DOHH2 (cell line): ENCODE measurements at regions not wholly inside any gene's neighbourhood (a gene's known extent, or its start where the extent isn't known, plus 50 kb on each side); places are given as distances from the start of the nearest gene placed in this dataset.

Source experiments
- H3F3A ChIP-seq: fragments of 200-600 bp; sonication (generic), shearing (Covaris generic); 2 replicates; pipeline ENCODE4 v1.6.0; 2016; ENCODE audit warnings: antibody characterized with exemption, mild to moderate bottlenecking; ENCODE audit not compliant: control insufficient read depth, insufficient read depth
- H3K27ac ChIP-seq: fragments of 200-600 bp; sonication (generic); 2 replicates; pipeline ENCODE4 v1.5.1; 2014; ENCODE audit warnings: low read depth, mild to moderate bottlenecking, low read length, moderate library complexity
- H3K27me3 ChIP-seq: fragments of 200-600 bp; sonication (generic); 2 replicates; pipeline ENCODE4 v1.6.1; 2014; ENCODE audit warnings: mild to moderate bottlenecking, low read length, mixed read lengths; ENCODE audit not compliant: control insufficient read depth
- H3K36me3 ChIP-seq: fragments of 200-600 bp; sonication (generic); 2 replicates; pipeline ENCODE4 v1.6.1; 2014; ENCODE audit warnings: mild to moderate bottlenecking, low read length, moderate library complexity, mixed read lengths; ENCODE audit not compliant: control insufficient read depth
- H3K4me1 ChIP-seq: fragments of 200-600 bp; sonication (generic); 2 replicates; pipeline ENCODE4 v1.6.1; 2014; ENCODE audit warnings: mild to moderate bottlenecking, low read length, mixed read lengths; ENCODE audit not compliant: control insufficient read depth
- H3K4me2 ChIP-seq: fragments of 200-600 bp; sonication (generic); 2 replicates; pipeline ENCODE4 v1.6.0; 2014; ENCODE audit warnings: mild to moderate bottlenecking, low read length, moderate library complexity
- H3K4me3 ChIP-seq: fragments of 200-600 bp; sonication (generic); 2 replicates; pipeline ENCODE4 v1.5.1; 2014; ENCODE audit warnings: mild to moderate bottlenecking, low read length, mixed read lengths
- H3K79me2 ChIP-seq: fragments of 200-600 bp; sonication (generic); 2 replicates; pipeline ENCODE4 v1.6.1; 2014; ENCODE audit warnings: mild to moderate bottlenecking, low read length, mixed read lengths; ENCODE audit not compliant: control insufficient read depth
- H3K9me2 ChIP-seq: fragments of 200-600 bp; sonication (generic); replicated peaks from 2 replicates; pipeline ENCODE4 v1.6.1; 2014; ENCODE audit warnings: mild to moderate bottlenecking, low read length, mixed read lengths; ENCODE audit not compliant: control insufficient read depth
- H3K9me3 ChIP-seq: fragments of 200-600 bp; sonication (generic); 2 replicates; pipeline ENCODE4 v1.6.1; 2014; ENCODE audit warnings: antibody characterized with exemption, low read length, mixed read lengths; ENCODE audit not compliant: control insufficient read depth, insufficient read depth
- H4K20me1 ChIP-seq: fragments of 200-600 bp; sonication (generic); 2 replicates; pipeline ENCODE4 v1.6.0; 2014; ENCODE audit warnings: low read depth, mild to moderate bottlenecking, antibody characterized with exemption, low read length, moderate library complexity; ENCODE audit not compliant: control insufficient read depth, insufficient read depth
- EZH2phosphoT487 ChIP-seq: fragments of 200-600 bp; sonication (generic); IDR thresholded peaks from 2 replicates; pipeline ENCODE4 v1.6.1; 2017; ENCODE audit warnings: borderline replicate concordance, mild to moderate bottlenecking, antibody characterized with exemption, low read length, moderate library complexity, mixed read lengths
- TF ChIP-seq, protein P1 (sequence below): fragments of 200-600 bp; sonication (generic); IDR thresholded peaks from one replicate; pipeline ENCODE4 v1.5.1; 2014; ENCODE audit warnings: antibody characterized with exemption, mild to moderate bottlenecking, low read depth, low read length; ENCODE audit not compliant: poor library complexity, severe bottlenecking

DNA sequence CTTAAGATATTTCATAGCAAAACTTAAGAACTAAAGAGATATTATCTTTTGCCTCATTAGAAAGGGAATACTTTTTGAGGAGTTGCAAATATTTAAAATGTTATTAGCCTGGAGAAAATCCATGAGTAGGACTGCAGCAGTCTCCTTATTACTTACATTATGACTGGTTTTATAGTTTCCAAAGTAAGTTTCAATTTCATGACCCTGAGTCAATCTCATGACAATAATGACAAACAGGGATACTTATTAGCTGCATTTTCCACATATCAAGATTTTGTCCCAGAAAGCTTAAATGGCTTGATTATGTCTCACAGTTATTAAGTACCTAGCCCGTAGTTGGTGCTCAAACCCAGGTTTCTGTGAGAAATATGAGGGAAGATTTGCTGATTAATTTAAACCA lies 150.8 kb upstream of the ZEB2 start:
- Histone ChIP-seq H3K9me2 (no peaks in the 10 kb centered on the region), H3K27me3 (no peaks in the 10 kb centered on the region), H3K27ac (no peak overlapping the region), H3K4me3 (no peak overlapping the region), H3K79me2 (no peaks in the 10 kb centered on the region), H3K4me1 (peaks cover 37% of the 10 kb centered on the region), H3K4me2 (no peak overlapping the region), H3F3A (no peaks in the 10 kb centered on the region), H3K9me3 (peaks cover 8% of the 10 kb centered on the region; the same call in 1 of the 2 replicates), H4K20me1 (no peaks in the 10 kb centered on the region), H3K36me3 (peaks cover 7% of the 10 kb centered on the region; the same call in 1 of the 2 replicates)
- no peak for TF ChIP-seq EZH2phosphoT487
- TF ChIP-seq, protein P1, sequence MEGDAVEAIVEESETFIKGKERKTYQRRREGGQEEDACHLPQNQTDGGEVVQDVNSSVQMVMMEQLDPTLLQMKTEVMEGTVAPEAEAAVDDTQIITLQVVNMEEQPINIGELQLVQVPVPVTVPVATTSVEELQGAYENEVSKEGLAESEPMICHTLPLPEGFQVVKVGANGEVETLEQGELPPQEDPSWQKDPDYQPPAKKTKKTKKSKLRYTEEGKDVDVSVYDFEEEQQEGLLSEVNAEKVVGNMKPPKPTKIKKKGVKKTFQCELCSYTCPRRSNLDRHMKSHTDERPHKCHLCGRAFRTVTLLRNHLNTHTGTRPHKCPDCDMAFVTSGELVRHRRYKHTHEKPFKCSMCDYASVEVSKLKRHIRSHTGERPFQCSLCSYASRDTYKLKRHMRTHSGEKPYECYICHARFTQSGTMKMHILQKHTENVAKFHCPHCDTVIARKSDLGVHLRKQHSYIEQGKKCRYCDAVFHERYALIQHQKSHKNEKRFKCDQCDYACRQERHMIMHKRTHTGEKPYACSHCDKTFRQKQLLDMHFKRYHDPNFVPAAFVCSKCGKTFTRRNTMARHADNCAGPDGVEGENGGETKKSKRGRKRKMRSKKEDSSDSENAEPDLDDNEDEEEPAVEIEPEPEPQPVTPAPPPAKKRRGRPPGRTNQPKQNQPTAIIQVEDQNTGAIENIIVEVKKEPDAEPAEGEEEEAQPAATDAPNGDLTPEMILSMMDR = no peak

DNA sequence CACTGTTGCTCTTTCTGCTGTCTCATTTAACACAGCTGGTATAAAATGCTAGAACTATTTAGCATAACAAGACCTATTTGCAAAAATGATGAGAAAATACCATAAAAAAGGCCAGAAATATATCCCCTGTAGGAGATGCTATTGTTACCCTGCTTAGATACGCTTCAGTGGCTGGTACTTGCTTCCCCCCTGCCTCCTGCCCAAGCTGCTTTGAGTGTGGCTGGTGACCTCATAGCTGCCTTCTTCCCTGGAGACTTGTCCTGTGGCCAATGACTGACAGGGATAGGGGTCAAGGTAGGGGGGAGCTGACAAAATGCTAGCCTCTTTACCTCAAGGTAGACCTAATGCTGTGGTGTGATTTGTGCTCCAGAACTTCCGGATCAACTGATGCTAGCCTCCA lies 150.2 kb upstream of the ZEB2 start:
- peak overlapping the region; percentile 35 for H3K4me2 ChIP-seq
- peaks cover 37% of the 10 kb centered on the region for H3K4me1 ChIP-seq
- TF ChIP-seq, protein P1 = no peak
- TF ChIP-seq EZH2phosphoT487 = no peak
- no peaks in the 10 kb centered on the region for H3K79me2 ChIP-seq
- no peak overlapping the region for H3K27ac ChIP-seq
- no peaks in the 10 kb centered on the region for H3K27me3 ChIP-seq
- H3K4me3 ChIP-seq = peak overlapping the region; percentile 22; the same call in 1 of the 2 replicates
- H3K9me2 ChIP-seq = no peaks in the 10 kb centered on the region
- no peaks in the 10 kb centered on the region for H4K20me1 ChIP-seq
- peaks cover 7% of the 10 kb centered on the region; the same call in 1 of the 2 replicates for H3K36me3 ChIP-seq
- H3F3A ChIP-seq = no peaks in the 10 kb centered on the region
- peaks cover 8% of the 10 kb centered on the region; the same call in 1 of the 2 replicates for H3K9me3 ChIP-seq

DNA sequence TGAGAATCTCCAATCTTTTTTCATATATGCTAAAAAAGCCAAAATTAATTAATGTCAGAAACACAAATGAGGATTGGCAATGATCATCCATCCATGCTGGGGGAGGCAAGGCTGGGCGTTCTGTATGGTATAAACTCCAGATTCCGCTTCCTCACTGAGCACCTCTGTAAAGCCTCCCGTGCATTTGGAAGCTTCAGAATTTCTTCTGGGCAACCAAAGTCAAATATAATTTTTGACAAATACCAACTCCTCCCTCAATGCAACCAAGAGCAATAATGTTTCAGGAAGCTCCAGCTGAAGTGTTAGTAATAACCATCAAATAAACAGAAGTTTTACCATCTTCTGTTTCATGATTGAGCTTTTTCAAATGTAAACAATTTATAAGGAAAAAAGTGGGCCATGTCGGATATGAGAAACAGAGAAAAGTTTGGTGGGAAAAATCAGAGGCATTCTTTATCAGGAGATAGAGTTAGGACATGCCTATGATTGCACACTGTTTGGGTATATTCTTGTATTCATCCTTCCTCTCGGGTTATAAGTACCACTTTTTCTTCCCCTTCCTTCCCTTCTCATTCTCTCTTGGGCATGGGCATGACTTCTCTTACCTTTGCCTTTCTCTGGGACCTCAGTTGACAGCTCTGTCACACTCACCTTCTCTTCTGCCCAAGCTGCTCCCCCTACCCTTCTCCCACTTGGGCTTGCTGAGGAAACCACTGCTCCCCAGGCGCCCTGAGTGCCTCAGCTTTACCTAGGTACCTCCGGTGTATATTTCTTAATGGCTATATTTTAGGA lies 149.5 kb upstream of the ZEB2 start:
- Histone ChIP-seq H3K4me2 (peak overlapping the region; percentile 35), H3K4me3 (no peak overlapping the region), H3K9me3 (peaks cover 8% of the 10 kb centered on the region; the same call in 1 of the 2 replicates), H4K20me1 (no peaks in the 10 kb centered on the region), H3K9me2 (no peaks in the 10 kb centered on the region), H3K27me3 (no peaks in the 10 kb centered on the region), H3F3A (no peaks in the 10 kb centered on the region), H3K36me3 (peaks cover 7% of the 10 kb centered on the region; the same call in 1 of the 2 replicates), H3K4me1 (peaks cover 37% of the 10 kb centered on the region), H3K79me2 (no peaks in the 10 kb centered on the region), H3K27ac (no peak overlapping the region)
- no peak for TF ChIP-seq EZH2phosphoT487
- TF ChIP-seq, protein P1 = no peak
